SK-N-SH (cell line): ENCODE measurements at regions not wholly inside any gene's neighbourhood (a gene's known extent, or its start where the extent isn't known, plus 50 kb on each side); places are given as distances from the start of the nearest gene placed in this dataset.

Experiments
- CTCF ChIA-PET: fragments of 300-600, 350-600 bp; formaldehyde crosslinking; extraction: SDS; loops from one replicate; lab custom pipeline; 2021; lab: Yijun Ruan, JAX
- POLR2A ChIA-PET: fragments of 350-600 bp; sonication (Branson Sonifier 250); formaldehyde crosslinking; extraction: SDS; loops from one replicate; lab custom pipeline; 2020; ENCODE audit warnings: antibody characterized with exemption, inconsistent platforms; lab: Yijun Ruan, JAX
- DNase-seq: peaks from one replicate; pipeline ENCODE4 v3.0.0; 2012
- H2AFZ ChIP-seq: fragments of 200-600 bp; sonication (generic); 2 replicates; pipeline ENCODE4 v1.8.1; 2016; ENCODE audit warnings: antibody characterized with exemption, mild to moderate bottlenecking, low read depth
- H3F3A ChIP-seq: fragments of 200-600 bp; sonication (generic); replicated peaks from 2 replicates; pipeline ENCODE3; 2016; ENCODE audit warnings: antibody characterized with exemption, mild to moderate bottlenecking; ENCODE audit not compliant: insufficient read depth
- H3K27ac ChIP-seq, 2 experiments: fragments of 200-500 bp in 1 of 2; fragments of 200-600 bp in 1 of 2; sonication (Bioruptor generic) in 1 of 2; sonication (generic), shearing (Covaris generic) in 1 of 2; 2 replicates each; pipeline versions ENCODE4 v1.5.1 to v1.6.1; 2014 to 2016; ENCODE audit warnings: low read depth in 2 of 2, inconsistent platforms in 1 of 2, low read length in 1 of 2, mild to moderate bottlenecking in 1 of 2, mixed read lengths in 1 of 2
- H3K27me3 ChIP-seq: fragments of 200-600 bp; sonication (generic), shearing (Covaris generic); 2 replicates; pipeline ENCODE4 v1.6.1; 2016; ENCODE audit warnings: mixed run types; ENCODE audit not compliant: insufficient read depth
- H3K36me3 ChIP-seq, 2 experiments: fragments of 200-500 bp in 1 of 2; fragments of 200-600 bp in 1 of 2; sonication (Bioruptor generic) in 1 of 2; sonication (generic) in 1 of 2; replicated peaks in 1 of 2; 2 replicates each; pipeline versions ENCODE3 to v1.5.1; 2014 to 2016; ENCODE audit warnings: low read length in 1 of 2, mild to moderate bottlenecking in 1 of 2; ENCODE audit not compliant: insufficient read depth in 2 of 2, control insufficient read depth in 1 of 2
- H3K4me1 ChIP-seq, 2 experiments: fragments of 200-500 bp in 1 of 2; fragments of 200-600 bp in 1 of 2; sonication (Bioruptor generic) in 1 of 2; sonication (generic), shearing (Covaris generic) in 1 of 2; 2 replicates each; pipeline versions ENCODE4 v1.5.1 to v1.6.1; 2014 to 2016; ENCODE audit warnings: low read depth in 1 of 2, low read length in 1 of 2, mixed run types in 1 of 2; ENCODE audit not compliant: insufficient read depth in 2 of 2, control insufficient read depth in 1 of 2
- H3K4me2 ChIP-seq: fragments of 200-600 bp; sonication (generic), shearing (Covaris generic); 2 replicates; pipeline ENCODE4 v1.6.1; 2017; ENCODE audit warnings: mixed run types
- H3K4me3 ChIP-seq, 2 experiments: fragments of 200-500 bp in 1 of 2; fragments of 200-600 bp in 1 of 2; sonication (Bioruptor generic) in 1 of 2; sonication (generic), shearing (Covaris generic) in 1 of 2; 2 replicates each; pipeline versions ENCODE4 v1.5.1 to v1.8.1; 2014 to 2016; ENCODE audit warnings: low read depth in 2 of 2, inconsistent platforms in 1 of 2, low read length in 1 of 2, mild to moderate bottlenecking in 1 of 2, mixed read lengths in 1 of 2, moderate library complexity in 1 of 2
- H3K79me2 ChIP-seq: fragments of 200-600 bp; sonication (generic); 2 replicates; pipeline ENCODE4 v1.8.1; 2017; ENCODE audit warnings: mild to moderate bottlenecking; ENCODE audit not compliant: insufficient read depth
- H3K9ac ChIP-seq: fragments of 200-600 bp; sonication (generic); 2 replicates; pipeline ENCODE4 v1.6.1; 2017; ENCODE audit warnings: mixed run types
- H3K9me2 ChIP-seq: fragments of 200-600 bp; sonication (generic); 2 replicates; pipeline ENCODE4 v1.6.1; 2017; ENCODE audit warnings: mixed run types
- H3K9me3 ChIP-seq: fragments of 200-600 bp; sonication (generic); 2 replicates; pipeline ENCODE4 v1.6.1; 2017; ENCODE audit warnings: mixed run types, mild to moderate bottlenecking, moderate library complexity
- H4K20me1 ChIP-seq: fragments of 200-600 bp; sonication (generic); 2 replicates; pipeline ENCODE4 v1.6.1; 2017; ENCODE audit warnings: mild to moderate bottlenecking, mixed run types; ENCODE audit not compliant: insufficient read depth
- CHD2 ChIP-seq: fragments of 150-350 bp; IDR thresholded peaks from 2 replicates; pipeline ENCODE4 v1.6.1; 2018; ENCODE audit warnings: low read length; ENCODE audit not compliant: partially characterized antibody
- EP300 ChIP-seq, 2 experiments: IDR thresholded peaks; 2 replicates each; pipeline versions ENCODE4 v1.4.0 to v1.6.1; 2012; ENCODE audit warnings: borderline replicate concordance in 1 of 2, low read depth in 1 of 2, low read length in 1 of 2
- FOXJ3 ChIP-seq: sonication (generic); formaldehyde crosslinking; IDR thresholded peaks from 2 replicates; pipeline ENCODE4 v1.5.1; 2020; ENCODE audit warnings: mild to moderate bottlenecking, missing genetic modification reagents
- FOXM1 ChIP-seq: IDR thresholded peaks from 2 replicates; pipeline ENCODE4 v1.4.0; 2012; ENCODE audit warnings: low read depth, mild to moderate bottlenecking
- GABPA ChIP-seq: IDR thresholded peaks from 2 replicates; pipeline ENCODE4 v1.4.0; 2012; ENCODE audit warnings: low read depth, mild to moderate bottlenecking
- GATA2 ChIP-seq: sonication (generic); formaldehyde crosslinking; IDR thresholded peaks from 2 replicates; pipeline ENCODE4 v1.5.0; 2020; ENCODE audit warnings: mild to moderate bottlenecking, missing genetic modification reagents
- IRF3 ChIP-seq: fragments of 150-350 bp; IDR thresholded peaks from 2 replicates; pipeline ENCODE4 v1.6.1; 2016; ENCODE audit warnings: mild to moderate bottlenecking, low read depth, low read length
- JUND ChIP-seq: IDR thresholded peaks from 2 replicates; pipeline ENCODE4 v1.4.0; 2012
- MEF2A ChIP-seq: IDR thresholded peaks from 2 replicates; pipeline ENCODE4 v1.4.0; 2012; ENCODE audit warnings: low read depth, borderline replicate concordance
- MXI1 ChIP-seq: IDR thresholded peaks from 2 replicates; pipeline ENCODE4 v1.6.1; 2012; ENCODE audit warnings: mild to moderate bottlenecking, low read depth, low read length, improper control_type of control experiment
- PBX3 ChIP-seq: IDR thresholded peaks from 2 replicates; pipeline ENCODE4; 2012
- RAD21 ChIP-seq: IDR thresholded peaks from 2 replicates; pipeline ENCODE4 v1.6.1; 2012; ENCODE audit warnings: mild to moderate bottlenecking, low read length
- RCOR1 ChIP-seq: fragments of 150-350 bp; IDR thresholded peaks from 2 replicates; pipeline ENCODE4 v1.6.1; 2017; ENCODE audit warnings: antibody characterized with exemption, low read length
- RFX5 ChIP-seq: IDR thresholded peaks from 2 replicates; pipeline ENCODE4 v1.6.1; 2012; ENCODE audit warnings: mild to moderate bottlenecking, improper control_type of control experiment, low read length
- SMC3 ChIP-seq: IDR thresholded peaks from 2 replicates; pipeline ENCODE4 v1.6.1; 2012; ENCODE audit warnings: low read depth, low read length, improper control_type of control experiment
- TAF1 ChIP-seq: IDR thresholded peaks from 2 replicates; pipeline ENCODE4 v1.6.1; 2012; ENCODE audit warnings: low read depth, mild to moderate bottlenecking, low read length, moderate library complexity, borderline replicate concordance
- USF2 ChIP-seq: fragments of 150-350 bp; IDR thresholded peaks from 2 replicates; pipeline ENCODE4 v1.6.1; 2017; ENCODE audit warnings: antibody characterized with exemption, low read length, low read depth, borderline replicate concordance
- YY1 ChIP-seq: IDR thresholded peaks from 2 replicates; pipeline ENCODE4 v1.4.0; 2012; ENCODE audit warnings: low read depth, mild to moderate bottlenecking
- WGBS: methylation state at CpG from one replicate; pipeline ENCODE4 v1.1.6; 2017; ENCODE audit warnings: low lambda C conversion rate; 5-methylcytosine and 5-hydroxymethylcytosine counted together
- TF ChIP-seq, protein P1 (sequence below): IDR thresholded peaks from 2 replicates; pipeline ENCODE4 v1.4.0; 2012; ENCODE audit warnings: low read depth, borderline replicate concordance
- TF ChIP-seq, protein P2 (sequence below): IDR thresholded peaks from 2 replicates; pipeline ENCODE4 v1.6.1; 2012; ENCODE audit warnings: mild to moderate bottlenecking, low read depth, low read length, moderate library complexity

- H3K4me3 ChIP-seq = no peak overlapping the region
- H3K79me2 ChIP-seq = no peaks in the 10 kb centered on the region
- no peaks in the 10 kb centered on the region for H3K27me3 ChIP-seq
- 70% methylated on average over 1 of the region's 1 CpG for WGBS
- no peaks in the 10 kb centered on the region for H3K36me3 ChIP-seq
- H2AFZ ChIP-seq = no peak overlapping the region
- no peaks in the 10 kb centered on the region; a peak in 2 of 4 replicates for H3K4me1 ChIP-seq
- no peak overlapping the region for H3K27ac ChIP-seq
- H3K9ac ChIP-seq = no peak overlapping the region
- H3K9me2 ChIP-seq = no peaks in the 10 kb centered on the region
- no peak for TF ChIP-seq GATA2 (CRISPR knock-in tag)
- no peak for TF ChIP-seq RFX5
- no peak for TF ChIP-seq IRF3
- no peak for TF ChIP-seq GABPA
- TF ChIP-seq JUND = no peak
- no peak for TF ChIP-seq RAD21
- TF ChIP-seq SMC3 = no peak
- TF ChIP-seq, all 33 proteins: peak for 0
- H3K4me2 ChIP-seq = no peak overlapping the region
- DNase-seq = no peak
- no peaks in the 10 kb centered on the region for H3K9me3 ChIP-seq
- POLR2A ChIA-PET = no interaction called here
- CTCF ChIA-PET = no interaction called here
- H3F3A ChIP-seq = no peaks in the 10 kb centered on the region
- H4K20me1 ChIP-seq = no peaks in the 10 kb centered on the region
These were observed 512.0 kb upstream of the PCDH20 start for GRCh38 chr13:61927648-61928047.

- Histone ChIP-seq H3K36me3 (no peaks in the 10 kb centered on the region), H3K4me2 (no peak overlapping the region), H3K9me3 (no peaks in the 10 kb centered on the region), H3K4me1 (no peaks in the 10 kb centered on the region), H3K4me3 (no peak overlapping the region), H3F3A (no peaks in the 10 kb centered on the region), H3K9me2 (no peaks in the 10 kb centered on the region), H3K79me2 (no peaks in the 10 kb centered on the region), H3K27me3 (no peaks in the 10 kb centered on the region), H3K9ac (no peak overlapping the region), H4K20me1 (no peaks in the 10 kb centered on the region), H2AFZ (no peak overlapping the region), H3K27ac (no peak overlapping the region)
- no peak for DNase-seq
- POLR2A ChIA-PET = no interaction called here
- CTCF ChIA-PET = no interaction called here
- TF ChIP-seq TAF1 (no peak), MXI1 (no peak), FOXM1 (no peak), RCOR1 (no peak), PBX3 (no peak), FOXJ3 (CRISPR knock-in tag) (no peak), MEF2A (no peak), YY1 (no peak), USF2 (no peak), CHD2 (no peak), EP300 (IDR thresholded peaks at IDR 0.05; ENCODE audit: borderline replicate concordance in 1 of 2, low read depth in 1 of 2, low read length in 1 of 2) (no peak)
- TF ChIP-seq, protein P1, sequence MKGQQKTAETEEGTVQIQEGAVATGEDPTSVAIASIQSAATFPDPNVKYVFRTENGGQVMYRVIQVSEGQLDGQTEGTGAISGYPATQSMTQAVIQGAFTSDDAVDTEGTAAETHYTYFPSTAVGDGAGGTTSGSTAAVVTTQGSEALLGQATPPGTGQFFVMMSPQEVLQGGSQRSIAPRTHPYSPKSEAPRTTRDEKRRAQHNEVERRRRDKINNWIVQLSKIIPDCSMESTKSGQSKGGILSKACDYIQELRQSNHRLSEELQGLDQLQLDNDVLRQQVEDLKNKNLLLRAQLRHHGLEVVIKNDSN = no peak
- TF ChIP-seq, protein P2, sequence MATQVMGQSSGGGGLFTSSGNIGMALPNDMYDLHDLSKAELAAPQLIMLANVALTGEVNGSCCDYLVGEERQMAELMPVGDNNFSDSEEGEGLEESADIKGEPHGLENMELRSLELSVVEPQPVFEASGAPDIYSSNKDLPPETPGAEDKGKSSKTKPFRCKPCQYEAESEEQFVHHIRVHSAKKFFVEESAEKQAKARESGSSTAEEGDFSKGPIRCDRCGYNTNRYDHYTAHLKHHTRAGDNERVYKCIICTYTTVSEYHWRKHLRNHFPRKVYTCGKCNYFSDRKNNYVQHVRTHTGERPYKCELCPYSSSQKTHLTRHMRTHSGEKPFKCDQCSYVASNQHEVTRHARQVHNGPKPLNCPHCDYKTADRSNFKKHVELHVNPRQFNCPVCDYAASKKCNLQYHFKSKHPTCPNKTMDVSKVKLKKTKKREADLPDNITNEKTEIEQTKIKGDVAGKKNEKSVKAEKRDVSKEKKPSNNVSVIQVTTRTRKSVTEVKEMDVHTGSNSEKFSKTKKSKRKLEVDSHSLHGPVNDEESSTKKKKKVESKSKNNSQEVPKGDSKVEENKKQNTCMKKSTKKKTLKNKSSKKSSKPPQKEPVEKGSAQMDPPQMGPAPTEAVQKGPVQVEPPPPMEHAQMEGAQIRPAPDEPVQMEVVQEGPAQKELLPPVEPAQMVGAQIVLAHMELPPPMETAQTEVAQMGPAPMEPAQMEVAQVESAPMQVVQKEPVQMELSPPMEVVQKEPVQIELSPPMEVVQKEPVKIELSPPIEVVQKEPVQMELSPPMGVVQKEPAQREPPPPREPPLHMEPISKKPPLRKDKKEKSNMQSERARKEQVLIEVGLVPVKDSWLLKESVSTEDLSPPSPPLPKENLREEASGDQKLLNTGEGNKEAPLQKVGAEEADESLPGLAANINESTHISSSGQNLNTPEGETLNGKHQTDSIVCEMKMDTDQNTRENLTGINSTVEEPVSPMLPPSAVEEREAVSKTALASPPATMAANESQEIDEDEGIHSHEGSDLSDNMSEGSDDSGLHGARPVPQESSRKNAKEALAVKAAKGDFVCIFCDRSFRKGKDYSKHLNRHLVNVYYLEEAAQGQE = no peak
- 45% methylated on average over 2 of the region's 2 CpGs for WGBS
These were observed 503.2 kb upstream of the PCDH20 start for GRCh38 chr13:61918841-61919240.
